Endothelial cell of umbilical vein (primary cell): ENCODE measurements at regions not wholly inside any gene's neighbourhood (a gene's known extent, or its start where the extent isn't known, plus 50 kb on each side); places are given as distances from the start of the nearest gene placed in this dataset.

Source experiments
- BruUV-seq: library from RNA; stranded (reverse); fragments of 400-500 nt; replicated peaks from 2 replicates; lab custom pipeline; 2021; lab: Mats Ljungman, UMichigan
- CTCF ChIA-PET: fragments of 300-600, 350-600 bp; sonication (Branson Sonifier 250); formaldehyde crosslinking; loops from one replicate; lab custom pipeline; 2021; ENCODE audit warnings: antibody characterized with exemption, inconsistent platforms; lab: Charles Lee
- POLR2A ChIA-PET: fragments of 300-600, 350-600 bp; sonication (Branson Sonifier 250); formaldehyde crosslinking; loops from one replicate; lab custom pipeline; 2021; ENCODE audit warnings: antibody characterized with exemption, inconsistent platforms; lab: Charles Lee
- DNase-seq: peaks from one replicate; pipeline ENCODE4 v3.0.0-alpha.2; 2011; ENCODE audit warnings: low read depth, low spot score
- FAIRE-seq: peaks from 2 replicates; lab custom pipeline; 2011; peaks lifted over from hg19 to GRCh38; lab: Jason Lieb, UNC
- H2AFZ ChIP-seq: 2 replicates; pipeline ENCODE4 v1.6.0; 2012; ENCODE audit warnings: low read depth, low read length, control low read depth, inconsistent platforms
- H3K27ac ChIP-seq: 2 replicates; pipeline ENCODE4 v1.5.1; 2011; ENCODE audit warnings: low read depth, mild to moderate bottlenecking, control low read depth, low read length, moderate library complexity; ENCODE audit not compliant: insufficient read depth
- H3K27me3 ChIP-seq, 2 experiments: 2 replicates each; pipeline versions ENCODE4 v1.6.0 to v1.6.1; 2011; ENCODE audit warnings: low read length in 2 of 2, mixed read lengths in 1 of 2; ENCODE audit not compliant: control insufficient read depth in 2 of 2, insufficient read depth in 2 of 2
- H3K36me3 ChIP-seq, 2 experiments: 2 replicates in 1 of 2; 3 replicates in 1 of 2; pipeline ENCODE4 v1.5.1; 2011; ENCODE audit warnings: low read length in 2 of 2, mild to moderate bottlenecking in 1 of 2, moderate library complexity in 1 of 2; ENCODE audit not compliant: control insufficient read depth in 2 of 2, insufficient read depth in 2 of 2; ENCODE audit errors: extremely low read depth in 1 of 2
- H3K4me1 ChIP-seq: 3 replicates; pipeline ENCODE4 v1.5.1; 2011; ENCODE audit warnings: mild to moderate bottlenecking, low read length; ENCODE audit not compliant: control insufficient read depth, insufficient read depth; ENCODE audit errors: extremely low read depth
- H3K4me2 ChIP-seq: 2 replicates; pipeline ENCODE4 v1.6.1; 2011; ENCODE audit warnings: low read length, control low read depth, mixed read lengths; ENCODE audit not compliant: insufficient read depth
- H3K4me3 ChIP-seq, 3 experiments: fragments of 200-600 bp in 1 of 3; sonication (generic), shearing (Covaris generic) in 1 of 3; replicated peaks in 1 of 3; 2 replicates each; pipeline ENCODE4 v1.5.1; 2011 to 2016; ENCODE audit warnings: control low read depth in 3 of 3, low read length in 3 of 3, mild to moderate bottlenecking in 2 of 3, inconsistent platforms in 1 of 3, low read depth in 1 of 3, moderate library complexity in 1 of 3; ENCODE audit not compliant: insufficient read depth in 1 of 3
- H3K79me2 ChIP-seq: 2 replicates; pipeline ENCODE4 v1.6.0; 2012; ENCODE audit warnings: low read length, inconsistent platforms; ENCODE audit not compliant: control insufficient read depth, insufficient read depth
- H3K9ac ChIP-seq: replicated peaks from 2 replicates; pipeline ENCODE3; 2011; ENCODE audit warnings: low read length, control low read depth; ENCODE audit not compliant: insufficient read depth; ENCODE audit errors: extremely low read depth
- H3K9me1 ChIP-seq: replicated peaks from 3 replicates; pipeline ENCODE4 v1.6.0; 2011; ENCODE audit warnings: mild to moderate bottlenecking, low read length; ENCODE audit not compliant: control insufficient read depth, insufficient read depth; ENCODE audit errors: extremely low read depth
- H3K9me3 ChIP-seq: replicated peaks from 2 replicates; pipeline ENCODE4 v1.5.1; 2012; ENCODE audit warnings: low read length, inconsistent platforms; ENCODE audit not compliant: control insufficient read depth, insufficient read depth
- H4K20me1 ChIP-seq: replicated peaks from 2 replicates; pipeline ENCODE3; 2011; ENCODE audit warnings: mild to moderate bottlenecking, low read length; ENCODE audit not compliant: control insufficient read depth, insufficient read depth; ENCODE audit errors: extremely low read depth
- CTCF ChIP-seq, 2 donors: IDR thresholded peaks; 1 replicate in 1 of 2; 2 replicates in 1 of 2; pipeline ENCODE4 v1.5.1; 2011; ENCODE audit warnings: low read length in 2 of 2, mild to moderate bottlenecking in 2 of 2, moderate library complexity in 2 of 2, control low read depth in 1 of 2, inconsistent platforms in 1 of 2, low read depth in 1 of 2; ENCODE audit not compliant: insufficient read depth in 1 of 2; ENCODE audit errors: extremely low read depth in 1 of 2
- EZH2 ChIP-seq: IDR thresholded peaks from 2 replicates; pipeline ENCODE4 v1.6.1; 2012; ENCODE audit warnings: borderline replicate concordance, low read depth, mild to moderate bottlenecking, moderate library complexity, low read length, inconsistent platforms; ENCODE audit not compliant: severe bottlenecking
- FOS ChIP-seq: IDR thresholded peaks from 2 replicates; pipeline ENCODE4 v1.6.1; 2011; ENCODE audit warnings: mild to moderate bottlenecking, low read length, moderate library complexity, borderline replicate concordance; ENCODE audit not compliant: insufficient read depth
- GATA2 ChIP-seq: IDR thresholded peaks from 2 replicates; pipeline ENCODE4 v1.7.0; 2011; ENCODE audit warnings: low read depth, mild to moderate bottlenecking, moderate library complexity, mixed read lengths, low read length; ENCODE audit not compliant: insufficient read length, insufficient read depth
- JUN ChIP-seq: IDR thresholded peaks from 2 replicates; pipeline ENCODE4 v1.6.1; 2011; ENCODE audit warnings: borderline replicate concordance, low read depth; ENCODE audit not compliant: insufficient read length, insufficient read depth
- MAX ChIP-seq: IDR thresholded peaks from 2 replicates; pipeline ENCODE4 v1.6.1; 2011; ENCODE audit not compliant: insufficient read depth, insufficient read length
- MYC ChIP-seq: IDR thresholded peaks from one replicate; pipeline ENCODE4 v1.6.1; 2011; ENCODE audit warnings: mild to moderate bottlenecking, low read depth, low read length
- POLR2A ChIP-seq: IDR thresholded peaks from 2 replicates; pipeline ENCODE4 v1.6.1; 2012; ENCODE audit warnings: low read depth, mild to moderate bottlenecking, control low read depth, low read length
- POLR2AphosphoS5 ChIP-seq: IDR thresholded peaks from 2 replicates; pipeline ENCODE4 v1.6.1; 2012; ENCODE audit warnings: low read depth, mild to moderate bottlenecking, control low read depth, low read length, moderate library complexity; ENCODE audit not compliant: insufficient read depth
- dilution Hi-C: fragments of 300-500 bp; cut with MboI; formaldehyde crosslinking; loops from one replicate; pipeline ENCODE4 v1.15.0; 2019; ENCODE audit warnings: low sequenced_read_pairs; ENCODE audit not compliant: extremely low pct_ligation_motif_present
- intact Hi-C: fragments of 100-400 bp; cut with micrococcal nuclease; formaldehyde crosslinking; loops from one replicate; pipeline ENCODE4 v1.10.0; 2022

GRCh38 chr2:145488571-145488970 is 968.7 kb upstream of the ZEB2 start:
- no peaks in the 10 kb centered on the region for H3K79me2 ChIP-seq
- no peak overlapping the region for H2AFZ ChIP-seq
- no peak for DNase-seq
- no peaks in the 10 kb centered on the region for H3K9me1 ChIP-seq
- no peak for FAIRE-seq
- H3K27ac ChIP-seq: no peak overlapping the region
- ChIA-PET CTCF (no interaction called here), POLR2A (no interaction called here)
- H4K20me1 ChIP-seq: no peaks in the 10 kb centered on the region
- no peaks in the 10 kb centered on the region for H3K27me3 ChIP-seq
- intact Hi-C loops (loop anchor here (10.0 kb wide), 1 partner anchor 684 kb away; no protein-coding TSS in a partner anchor), dilution Hi-C loops (no loop called here)
- H3K9ac ChIP-seq: no peak overlapping the region
- H3K9me3 ChIP-seq: no peaks in the 10 kb centered on the region
- BruUV-seq: no TSS peak
- H3K4me2 ChIP-seq: no peak overlapping the region
- no peak overlapping the region for H3K4me3 ChIP-seq
- H3K4me1 ChIP-seq: no peaks in the 10 kb centered on the region
- no peaks in the 10 kb centered on the region for H3K36me3 ChIP-seq
- TF ChIP-seq CTCF (IDR thresholded peaks at IDR 0.05; ENCODE audit: extremely low read depth in 1 of 2, insufficient read depth in 1 of 2, low read depth in 1 of 2, low read length in 2 of 2) (no peak), FOS (no peak), MAX (no peak), POLR2AphosphoS5 (no peak), MYC (no peak), JUN (no peak), EZH2 (no peak), POLR2A (no peak), GATA2 (no peak)
